Keratinocyte (primary cell): ENCODE measurements at regions not wholly inside any gene's neighbourhood (a gene's known extent, or its start where the extent isn't known, plus 50 kb on each side); places are given as distances from the start of the nearest gene placed in this dataset.

Experiments
- DNase-seq: peaks from one replicate; pipeline ENCODE4 v3.0.0-alpha.2; 2011; ENCODE audit warnings: low read depth, missing footprints, low spot score
- FAIRE-seq: peaks from 2 replicates; lab custom pipeline; 2011; peaks lifted over from hg19 to GRCh38; lab: Jason Lieb, UNC
- H2AFZ ChIP-seq: 2 replicates; pipeline ENCODE4 v1.6.0; 2012; ENCODE audit warnings: low read length, control low read depth, inconsistent platforms; ENCODE audit not compliant: control insufficient read depth
- H3K27ac ChIP-seq: 2 replicates; pipeline ENCODE4 v1.5.1; 2011; ENCODE audit warnings: low read length; ENCODE audit not compliant: control insufficient read depth, insufficient read depth
- H3K27me3 ChIP-seq: 3 replicates; pipeline ENCODE4 v1.6.0; 2011; ENCODE audit warnings: low read length; ENCODE audit not compliant: control insufficient read depth, insufficient read depth; ENCODE audit errors: extremely low read depth
- H3K36me3 ChIP-seq, 2 experiments: 2 replicates in 1 of 2; 3 replicates in 1 of 2; pipeline ENCODE4 v1.5.1; 2011; ENCODE audit warnings: low read length in 2 of 2, mild to moderate bottlenecking in 1 of 2; ENCODE audit not compliant: control insufficient read depth in 2 of 2, insufficient read depth in 2 of 2; ENCODE audit errors: extremely low read depth in 1 of 2
- H3K4me1 ChIP-seq: 3 replicates; pipeline ENCODE4 v1.5.1; 2011; ENCODE audit warnings: low read length; ENCODE audit not compliant: control insufficient read depth, insufficient read depth; ENCODE audit errors: extremely low read depth
- H3K4me2 ChIP-seq: 3 replicates; pipeline ENCODE4 v1.6.0; 2011; ENCODE audit warnings: low read depth, low read length; ENCODE audit not compliant: control insufficient read depth, insufficient read depth; ENCODE audit errors: extremely low read depth
- H3K4me3 ChIP-seq, 3 experiments: fragments of 200-600 bp in 1 of 3; sonication (generic) in 1 of 3; 2 replicates in 2 of 3; 3 replicates in 1 of 3; pipeline ENCODE4 v1.5.1; 2011 to 2016; ENCODE audit warnings: low read length in 3 of 3, mild to moderate bottlenecking in 3 of 3, control low read depth in 2 of 3, inconsistent platforms in 1 of 3, low read depth in 1 of 3, mixed read lengths in 1 of 3, mixed run types in 1 of 3, moderate library complexity in 1 of 3; ENCODE audit not compliant: control insufficient read depth in 2 of 3, insufficient read depth in 2 of 3; ENCODE audit errors: extremely low read depth in 1 of 3
- H3K79me2 ChIP-seq: 2 replicates; pipeline ENCODE4 v1.6.0; 2012; ENCODE audit warnings: low read length; ENCODE audit not compliant: control insufficient read depth, insufficient read depth
- H3K9ac ChIP-seq: 3 replicates; pipeline ENCODE4 v1.6.0; 2011; ENCODE audit warnings: low read length; ENCODE audit not compliant: control insufficient read depth, insufficient read depth; ENCODE audit errors: extremely low read depth
- H3K9me1 ChIP-seq: 3 replicates; pipeline ENCODE4 v1.6.0; 2011; ENCODE audit warnings: low read length; ENCODE audit not compliant: control insufficient read depth, insufficient read depth; ENCODE audit errors: extremely low read depth
- H3K9me3 ChIP-seq: 2 replicates; pipeline ENCODE4 v1.5.1; 2012; ENCODE audit warnings: low read depth, low read length; ENCODE audit not compliant: control insufficient read depth
- H4K20me1 ChIP-seq: 3 replicates; pipeline ENCODE4 v1.6.0; 2011; ENCODE audit warnings: low read length; ENCODE audit not compliant: control insufficient read depth, insufficient read depth; ENCODE audit errors: extremely low read depth
- EZH2 ChIP-seq: IDR thresholded peaks from one replicate; pipeline ENCODE4 v1.6.1; 2012; ENCODE audit warnings: inconsistent platforms, mild to moderate bottlenecking, low read length, moderate library complexity
- dilution Hi-C: fragments of 300-500 bp; cut with MboI; formaldehyde crosslinking; loops from one replicate; pipeline ENCODE4 v1.7.0; 2020; ENCODE audit warnings: low sequenced_read_pairs; ENCODE audit not compliant: extremely low pct_ligation_motif_present
- TF ChIP-seq, protein P1 (sequence below), 3 experiments: IDR thresholded peaks in 1 of 3; conservative IDR thresholded peaks in 1 of 3; optimal IDR thresholded peaks in 1 of 3; 2 replicates in 2 of 3; 3 replicates in 1 of 3; pipeline versions ENCODE3 to v1.5.1; 2011; ENCODE audit warnings: low read length in 3 of 3, mild to moderate bottlenecking in 3 of 3, moderate library complexity in 2 of 3, control low read depth in 1 of 3, inconsistent platforms in 1 of 3; ENCODE audit not compliant: insufficient read depth in 2 of 3; ENCODE audit errors: extremely low read depth in 1 of 3

DNA sequence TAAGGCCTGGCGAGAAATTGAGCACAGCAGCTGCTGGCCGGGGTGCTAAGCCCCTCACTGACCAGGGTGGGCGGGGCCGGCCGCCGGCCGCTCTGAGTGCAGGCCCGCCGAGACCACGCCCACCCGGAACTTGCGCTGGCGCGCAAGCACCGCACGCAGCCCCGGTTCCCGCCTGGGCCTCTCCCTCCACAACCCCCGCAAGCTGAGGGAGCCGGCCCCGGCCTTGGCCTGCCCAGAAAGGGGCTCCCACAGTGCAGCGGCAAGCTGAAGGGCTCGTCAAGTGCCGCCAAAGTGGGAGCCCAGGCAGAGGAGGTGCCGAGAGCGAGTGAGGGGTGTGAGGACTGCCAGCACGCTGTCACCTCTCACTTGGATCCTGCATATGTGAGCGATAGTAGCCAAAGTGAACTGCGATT is 251.2 kb downstream of the GJA1 start:
- no peaks in the 10 kb centered on the region for H3K9me1 ChIP-seq
- H3K4me2 ChIP-seq: no peak overlapping the region
- no peak overlapping the region for H2AFZ ChIP-seq
- no peaks in the 10 kb centered on the region for H3K36me3 ChIP-seq
- DNase-seq (no peak), FAIRE-seq (no peak)
- no peak overlapping the region for H3K9ac ChIP-seq
- H4K20me1 ChIP-seq: no peaks in the 10 kb centered on the region
- H3K27ac ChIP-seq: no peak overlapping the region
- dilution Hi-C loops: no loop called here
- H3K4me1 ChIP-seq: peaks cover 4% of the 10 kb centered on the region
- H3K9me3 ChIP-seq: no peaks in the 10 kb centered on the region
- H3K4me3 ChIP-seq: no peak overlapping the region
- H3K79me2 ChIP-seq: no peaks in the 10 kb centered on the region
- TF ChIP-seq, protein P1, sequence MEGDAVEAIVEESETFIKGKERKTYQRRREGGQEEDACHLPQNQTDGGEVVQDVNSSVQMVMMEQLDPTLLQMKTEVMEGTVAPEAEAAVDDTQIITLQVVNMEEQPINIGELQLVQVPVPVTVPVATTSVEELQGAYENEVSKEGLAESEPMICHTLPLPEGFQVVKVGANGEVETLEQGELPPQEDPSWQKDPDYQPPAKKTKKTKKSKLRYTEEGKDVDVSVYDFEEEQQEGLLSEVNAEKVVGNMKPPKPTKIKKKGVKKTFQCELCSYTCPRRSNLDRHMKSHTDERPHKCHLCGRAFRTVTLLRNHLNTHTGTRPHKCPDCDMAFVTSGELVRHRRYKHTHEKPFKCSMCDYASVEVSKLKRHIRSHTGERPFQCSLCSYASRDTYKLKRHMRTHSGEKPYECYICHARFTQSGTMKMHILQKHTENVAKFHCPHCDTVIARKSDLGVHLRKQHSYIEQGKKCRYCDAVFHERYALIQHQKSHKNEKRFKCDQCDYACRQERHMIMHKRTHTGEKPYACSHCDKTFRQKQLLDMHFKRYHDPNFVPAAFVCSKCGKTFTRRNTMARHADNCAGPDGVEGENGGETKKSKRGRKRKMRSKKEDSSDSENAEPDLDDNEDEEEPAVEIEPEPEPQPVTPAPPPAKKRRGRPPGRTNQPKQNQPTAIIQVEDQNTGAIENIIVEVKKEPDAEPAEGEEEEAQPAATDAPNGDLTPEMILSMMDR (optimal IDR thresholded peaks at IDR 0.05 in 1 of 3, IDR thresholded peaks at IDR 0.05 in 1 of 3, conservative IDR thresholded peaks at IDR 0.05 in 1 of 3; ENCODE audit: extremely low read depth in 1 of 3, insufficient read depth in 2 of 3, low read length in 3 of 3): no peak
- TF ChIP-seq EZH2: no peak
- H3K27me3 ChIP-seq: no peaks in the 10 kb centered on the region

DNA sequence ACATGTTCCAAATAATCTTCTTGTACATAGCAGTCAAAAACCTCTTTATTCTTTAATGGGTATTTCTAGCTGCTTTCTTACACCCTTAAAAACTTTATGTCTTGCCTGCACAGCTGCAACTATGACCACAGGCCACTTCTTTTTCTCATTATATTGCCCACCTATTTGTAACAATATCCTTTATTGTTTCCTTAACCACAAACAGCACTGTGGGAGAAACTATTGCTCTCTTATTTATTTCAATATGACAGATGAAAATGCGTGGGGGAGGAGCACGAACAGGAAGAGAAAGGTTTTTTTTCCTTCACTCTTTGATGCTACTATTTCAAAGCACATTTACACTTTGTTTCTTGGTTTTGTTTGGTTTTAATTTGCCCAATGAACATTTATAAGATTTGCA is 253.5 kb downstream of the GJA1 start:
- Histone ChIP-seq H3K9me3 (no peaks in the 10 kb centered on the region), H3K27me3 (no peaks in the 10 kb centered on the region), H3K4me3 (no peak overlapping the region), H3K9ac (no peak overlapping the region), H3K79me2 (no peaks in the 10 kb centered on the region), H3K36me3 (no peaks in the 10 kb centered on the region), H3K4me2 (no peak overlapping the region), H4K20me1 (no peaks in the 10 kb centered on the region), H2AFZ (no peak overlapping the region), H3K27ac (no peak overlapping the region), H3K4me1 (peaks cover 4% of the 10 kb centered on the region), H3K9me1 (no peaks in the 10 kb centered on the region)
- no peak for FAIRE-seq
- no peak for TF ChIP-seq EZH2
- TF ChIP-seq, protein P1 (optimal IDR thresholded peaks at IDR 0.05 in 1 of 3, IDR thresholded peaks at IDR 0.05 in 1 of 3, conservative IDR thresholded peaks at IDR 0.05 in 1 of 3; ENCODE audit: extremely low read depth in 1 of 3, insufficient read depth in 2 of 3, low read length in 3 of 3): no peak
- no peak for DNase-seq
- dilution Hi-C loops: no loop called here
